Spleen (tissue), 7 donors: ENCODE measurements at regions not wholly inside any gene's neighbourhood (a gene's known extent, or its start where the extent isn't known, plus 50 kb on each side); places are given as distances from the start of the nearest gene placed in this dataset.

Experiments
- CTCF ChIP-seq, 11 experiments: fragments of 200-600 bp in 7 of 11; fragments of 450-650 bp in 4 of 11; sonication (generic) in 4 of 11; IDR thresholded peaks in 8 of 11; conservative IDR thresholded peaks in 3 of 11; 1 replicate in 7 of 11; 2 replicates in 4 of 11; pipeline versions ENCODE4 v1.4.0 to v1.8.0; 2016 to 2021; ENCODE audit warnings: antibody characterized with exemption in 11 of 11, inconsistent platforms in 4 of 11, mild to moderate bottlenecking in 1 of 11
- POLR2A ChIP-seq, 3 donors: fragments of 450-650 bp; IDR thresholded peaks; one replicate each; pipeline ENCODE4 v1.5.1; 2017; ENCODE audit warnings: antibody characterized with exemption in 3 of 3, mild to moderate bottlenecking in 1 of 3
- POLR2AphosphoS5 ChIP-seq, 3 donors: sonication (generic); formaldehyde crosslinking; IDR thresholded peaks; one replicate each; pipeline ENCODE4 v1.5.1; 2017; ENCODE audit warnings: antibody characterized with exemption in 3 of 3
- donor health status: DM: no; HTN: no; CAD: no; lungs with moderate emphysema.
- donor health status: DM: no; HTN: no; CAD: no.
- donor health status: DM: no; HTN: no; CAD: no.

GRCh38 chr6:109261811-109262210 is 120.5 kb downstream of the CD164 start:
- TF ChIP-seq CTCF (IDR thresholded peaks at IDR 0.05 in 8 of 11, conservative IDR thresholded peaks at IDR 0.05 in 3 of 11): no peak
- no peak for TF ChIP-seq POLR2AphosphoS5 (IDR thresholded peaks at IDR 0.05)
- TF ChIP-seq POLR2A (IDR thresholded peaks at IDR 0.05): no peak
